ENCODE measurements at regions not wholly inside any gene's neighbourhood (a gene's known extent, or its start where the extent isn't known, plus 50 kb on each side); places are given as distances from the start of the nearest gene placed in this dataset.

GRCh38 chr13:90237852-90238251 lies 1109.6 kb upstream of the MIR17HG start:
- TF ChIP-seq CTCF (IDR thresholded peaks at IDR 0.05): no peak
- no peak for TF ChIP-seq EP300 (IDR thresholded peaks at IDR 0.05)
- no peak for TF ChIP-seq POLR2AphosphoS5 (IDR thresholded peaks at IDR 0.05)
- no peak for TF ChIP-seq POLR2A (IDR thresholded peaks at IDR 0.05)
- H3K4me3 ChIP-seq: no peak overlapping the region
- no peaks in the 10 kb centered on the region for H3K36me3 ChIP-seq
- H3K27me3 ChIP-seq: no peaks in the 10 kb centered on the region
- H3K27ac ChIP-seq: no peak overlapping the region
- no peak for DNase-seq
- H3K9me3 ChIP-seq: no peaks in the 10 kb centered on the region
- intact Hi-C loops (cut with DNase I): no loop called here
- no peaks in the 10 kb centered on the region for H3K4me1 ChIP-seq

DNA sequence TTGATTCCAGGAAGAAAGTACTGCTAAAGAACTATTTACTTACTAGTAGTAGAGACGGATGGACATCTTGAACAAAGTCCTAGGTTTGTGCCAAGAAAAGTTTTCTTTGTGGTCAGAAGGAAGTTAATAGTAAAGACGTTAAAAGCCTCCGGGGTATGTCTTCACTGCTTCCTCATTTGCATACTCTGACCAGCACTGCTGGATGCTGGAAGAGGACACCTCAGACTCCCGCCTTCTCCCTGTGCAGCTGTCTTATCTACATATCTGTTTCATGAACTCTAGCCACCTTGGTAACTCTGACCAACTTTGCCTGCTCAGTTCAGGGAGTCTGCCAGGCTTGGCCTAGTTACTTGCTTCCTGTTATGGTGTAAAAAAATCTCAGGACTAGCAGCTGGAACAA lies 1109.1 kb upstream of the MIR17HG start:
- Histone ChIP-seq H3K4me1 (no peaks in the 10 kb centered on the region), H3K27me3 (no peaks in the 10 kb centered on the region), H3K4me3 (no peak overlapping the region), H3K36me3 (no peaks in the 10 kb centered on the region), H3K27ac (no peak overlapping the region), H3K9me3 (no peaks in the 10 kb centered on the region)
- no peak for TF ChIP-seq EP300 (IDR thresholded peaks at IDR 0.05)
- TF ChIP-seq CTCF (IDR thresholded peaks at IDR 0.05): no peak
- TF ChIP-seq POLR2AphosphoS5 (IDR thresholded peaks at IDR 0.05): no peak
- TF ChIP-seq POLR2A (IDR thresholded peaks at IDR 0.05): no peak
- no peak for DNase-seq
- WGBS, 2 donors: 53 to 82% methylated on average over 4 of the region's 4 CpGs
- intact Hi-C loops (cut with DNase I): no loop called here

DNA sequence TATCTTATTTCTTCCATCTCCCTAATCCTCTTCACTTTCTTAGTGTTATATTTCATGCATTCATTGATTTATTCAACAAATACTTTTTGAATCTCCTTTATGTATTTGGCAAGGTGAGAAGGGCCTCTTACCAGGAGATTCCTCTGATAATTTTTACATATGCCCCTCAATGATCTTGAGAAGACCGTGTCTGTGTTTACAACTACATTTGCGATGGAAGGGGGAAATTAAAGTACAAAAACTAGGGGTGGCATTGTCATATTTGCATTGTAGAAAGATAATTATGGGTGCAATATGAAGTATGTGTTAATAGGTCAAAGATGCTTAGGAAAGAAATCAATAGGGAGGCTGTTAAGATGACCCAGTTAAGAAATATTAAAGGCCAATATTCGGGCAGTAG lies 1108.4 kb upstream of the MIR17HG start:
- 87 to 89% methylated on average over 3 of the region's 3 CpGs for WGBS, 2 donors
- no peaks in the 10 kb centered on the region for H3K27me3 ChIP-seq
- intact Hi-C loops (cut with DNase I): no loop called here

GRCh38 chr13:90246005-90246404 lies 1101.5 kb upstream of the MIR17HG start:
- TF ChIP-seq EP300 (IDR thresholded peaks at IDR 0.05) (no peak), POLR2A (IDR thresholded peaks at IDR 0.05) (no peak), CTCF (IDR thresholded peaks at IDR 0.05) (no peak)
- H3K27ac ChIP-seq: no peak overlapping the region
- H3K36me3 ChIP-seq: no peaks in the 10 kb centered on the region
- no peak overlapping the region for H3K4me3 ChIP-seq
- intact Hi-C loops (cut with DNase I): no loop called here
- WGBS, 2 donors: 93 to 96% methylated on average over 1 of the region's 1 CpG
- no peaks in the 10 kb centered on the region for H3K27me3 ChIP-seq
- H3K4me1 ChIP-seq: no peaks in the 10 kb centered on the region
- DNase-seq: no peak
- H3K9me3 ChIP-seq: no peaks in the 10 kb centered on the region

More for the DNA sequence above, 1108.4 kb upstream of the MIR17HG start:
- H3K9me3 ChIP-seq: no peaks in the 10 kb centered on the region
- H3K4me3 ChIP-seq: no peak overlapping the region
- H3K36me3 ChIP-seq: no peaks in the 10 kb centered on the region
- no peaks in the 10 kb centered on the region for H3K4me1 ChIP-seq
- no peak for TF ChIP-seq EP300 (IDR thresholded peaks at IDR 0.05)
- no peak for TF ChIP-seq CTCF (IDR thresholded peaks at IDR 0.05)
- TF ChIP-seq POLR2AphosphoS5 (IDR thresholded peaks at IDR 0.05): no peak
- TF ChIP-seq POLR2A (IDR thresholded peaks at IDR 0.05): no peak
- H3K27ac ChIP-seq: no peak overlapping the region
- DNase-seq: no peak

DNA sequence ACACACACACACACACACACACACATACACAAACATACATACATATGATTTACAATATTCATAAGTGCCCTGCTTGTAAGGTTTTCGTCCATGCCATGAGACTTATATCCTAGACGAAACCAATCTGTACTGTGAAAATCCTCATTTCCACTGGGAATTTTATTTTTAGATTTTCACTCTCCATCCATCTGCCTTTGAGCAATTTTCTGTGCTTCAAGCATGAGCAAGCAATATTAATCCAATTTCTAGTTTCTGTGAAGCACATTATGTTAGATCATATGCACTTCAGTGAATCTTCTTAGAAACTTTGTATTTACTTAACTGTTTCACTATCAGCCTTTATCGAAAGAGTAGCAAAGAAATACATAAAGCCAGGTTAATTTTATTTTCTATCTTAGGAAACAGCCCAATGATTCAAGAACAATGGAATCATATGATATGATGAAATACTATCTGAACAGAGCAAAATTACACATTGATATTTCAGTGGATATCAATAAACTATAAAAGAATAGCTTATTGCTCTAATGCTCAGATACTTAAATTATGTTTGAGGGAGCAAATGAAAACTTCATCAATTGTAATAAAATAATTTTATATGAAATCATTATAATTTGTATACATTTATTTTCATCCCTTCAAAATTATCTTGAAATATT lies 1100.7 kb upstream of the MIR17HG start:
- Histone ChIP-seq H3K27me3 (no peaks in the 10 kb centered on the region), H3K27ac (no peak overlapping the region), H3K36me3 (no peaks in the 10 kb centered on the region), H3K4me3 (no peak overlapping the region), H3K4me1 (no peaks in the 10 kb centered on the region), H3K9me3 (no peaks in the 10 kb centered on the region)
- intact Hi-C loops (cut with DNase I): no loop called here
- TF ChIP-seq POLR2AphosphoS5 (IDR thresholded peaks at IDR 0.05) (no peak), EP300 (IDR thresholded peaks at IDR 0.05) (no peak), POLR2A (IDR thresholded peaks at IDR 0.05) (no peak), CTCF (IDR thresholded peaks at IDR 0.05) (no peak)
- DNase-seq: no peak
- WGBS, 2 donors: 73 to 89% methylated on average over 3 of the region's 3 CpGs

Data from sigmoid colon (tissue), 6 donors.